Heart left ventricle (tissue), 13 donors: ENCODE measurements at regions not wholly inside any gene's neighbourhood (a gene's known extent, or its start where the extent isn't known, plus 50 kb on each side); places are given as distances from the start of the nearest gene placed in this dataset.
"Not testable (repeated sequence)": the region's sequence is repeated elsewhere in the genome, so short reads cannot be mapped to it uniquely, and the experiment has no call there.

Source experiments
- POLR2A ChIP-seq, 2 donors: fragments of 450-650 bp; IDR thresholded peaks; one replicate each; pipeline ENCODE4 v1.6.1; 2017; ENCODE audit warnings: antibody characterized with exemption in 2 of 2, mild to moderate bottlenecking in 2 of 2, moderate library complexity in 2 of 2
- TF ChIP-seq, protein P1 (sequence below), 12 donors: fragments of 200-600 bp; sonication (generic) in 4 of 12; IDR thresholded peaks; one replicate each; pipeline versions ENCODE4 v1.5.0 to v1.8.0; 2018 to 2022; ENCODE audit warnings: antibody characterized with exemption in 12 of 12, mild to moderate bottlenecking in 5 of 12
- donor health status: ischemic (EF 13 %, LVEDD 7.1; RV severe dilation, severe dysfunction).
- donor health status: DM: no; HTN: yes; CAD: no.
- donor health status: DM: no; HTN: no; CAD: no.
- donor health status: ischemic (EF 25% LVEDD 6.9; RV normal size, moderate dysfunction).
- donor health status: ischemic (EF 25% LVEDD 5.7; RV mildly dilated, moderate dysfunction).
- donor health status: ischemic (EF 35%, LVEDD 5.7; RV mildly dilated, moderate dysfunction).
- donor health status: nonischemic (EF 11% LVEDD 7.7; RV severe dilation, severe dysfunction).
- donor health status: DM: yes; HTN: yes; CAD: no.
- donor health status: PGD.
- donor health status: ischemic (EF 29% LVEDD 5.4; RV normal size, mild dysfunction).
- donor health status: nonischemic (EF 23%, LVEDD 6.1; RV moderate dilation, normal function).

DNA sequence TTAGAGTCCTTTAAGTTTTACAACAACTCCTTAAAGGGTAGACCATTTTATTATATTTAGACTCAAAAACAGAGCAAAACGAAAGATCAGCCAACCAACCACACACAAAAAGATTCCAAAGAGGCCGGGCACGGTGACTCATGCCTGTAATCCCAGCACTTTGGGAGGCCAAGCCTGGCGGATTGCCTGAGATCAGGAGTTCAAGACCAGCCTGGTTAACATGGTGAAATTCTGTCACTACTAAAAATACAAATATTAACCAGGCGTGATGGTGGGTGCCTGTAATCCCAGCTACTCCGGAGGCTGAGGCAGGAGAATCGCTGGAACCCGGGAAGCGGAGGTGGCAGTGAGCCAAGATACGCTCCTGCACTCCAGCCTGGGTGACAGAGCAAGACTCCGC, 83.3 kb upstream of the GRIK1 start:
- TF ChIP-seq, protein P1, sequence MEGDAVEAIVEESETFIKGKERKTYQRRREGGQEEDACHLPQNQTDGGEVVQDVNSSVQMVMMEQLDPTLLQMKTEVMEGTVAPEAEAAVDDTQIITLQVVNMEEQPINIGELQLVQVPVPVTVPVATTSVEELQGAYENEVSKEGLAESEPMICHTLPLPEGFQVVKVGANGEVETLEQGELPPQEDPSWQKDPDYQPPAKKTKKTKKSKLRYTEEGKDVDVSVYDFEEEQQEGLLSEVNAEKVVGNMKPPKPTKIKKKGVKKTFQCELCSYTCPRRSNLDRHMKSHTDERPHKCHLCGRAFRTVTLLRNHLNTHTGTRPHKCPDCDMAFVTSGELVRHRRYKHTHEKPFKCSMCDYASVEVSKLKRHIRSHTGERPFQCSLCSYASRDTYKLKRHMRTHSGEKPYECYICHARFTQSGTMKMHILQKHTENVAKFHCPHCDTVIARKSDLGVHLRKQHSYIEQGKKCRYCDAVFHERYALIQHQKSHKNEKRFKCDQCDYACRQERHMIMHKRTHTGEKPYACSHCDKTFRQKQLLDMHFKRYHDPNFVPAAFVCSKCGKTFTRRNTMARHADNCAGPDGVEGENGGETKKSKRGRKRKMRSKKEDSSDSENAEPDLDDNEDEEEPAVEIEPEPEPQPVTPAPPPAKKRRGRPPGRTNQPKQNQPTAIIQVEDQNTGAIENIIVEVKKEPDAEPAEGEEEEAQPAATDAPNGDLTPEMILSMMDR (IDR thresholded peaks at IDR 0.05) = not testable (repeated sequence)
- TF ChIP-seq POLR2A (IDR thresholded peaks at IDR 0.05) = not testable (repeated sequence)
